GM18867 (cell line): ENCODE measurements at regions not wholly inside any gene's neighbourhood (a gene's known extent, or its start where the extent isn't known, plus 50 kb on each side); places are given as distances from the start of the nearest gene placed in this dataset.

Experiments
- ATAC-seq: cut with Tn5 transposase; IDR thresholded peaks from one replicate; pipeline ENCODE4 v1.9.1; 2021; ENCODE audit warnings: mild to moderate bottlenecking, moderate library complexity; ENCODE audit not compliant: unreplicated experiment

- no peak for ATAC-seq
Measured at GRCh38 chr5:116655431-116655830, 80.8 kb upstream of the SEMA6A start.

GRCh38 chr5:116654925-116655324, 80.3 kb upstream of the SEMA6A start:
- no peak for ATAC-seq

- no peak for ATAC-seq
Measured at GRCh38 chr5:116652903-116653302, 78.3 kb upstream of the SEMA6A start.

- ATAC-seq: peak; percentile 85
Measured at GRCh38 chr5:116652196-116652729, 77.6 kb upstream of the SEMA6A start.

GRCh38 chr5:116651653-116652052, 77.0 kb upstream of the SEMA6A start:
- ATAC-seq: no peak

GRCh38 chr5:116650964-116651363, 76.3 kb upstream of the SEMA6A start:
- ATAC-seq: peak; percentile 59

GRCh38 chr5:116650544-116650943, 75.9 kb upstream of the SEMA6A start:
- no peak for ATAC-seq

- ATAC-seq: no peak
Measured at GRCh38 chr5:116646611-116647289, 72.1 kb upstream of the SEMA6A start.

GRCh38 chr5:116645627-116646026, 71.0 kb upstream of the SEMA6A start:
- ATAC-seq: peak; percentile 71

GRCh38 chr5:116640236-116640635, 65.6 kb upstream of the SEMA6A start:
- no peak for ATAC-seq

- no peak for ATAC-seq
Measured at GRCh38 chr5:116637149-116637740, 62.6 kb upstream of the SEMA6A start.

- ATAC-seq: no peak
Measured at GRCh38 chr5:116632890-116633289, 58.3 kb upstream of the SEMA6A start.

- no peak for ATAC-seq
Measured at GRCh38 chr5:116631147-116631546, 56.5 kb upstream of the SEMA6A start.

- ATAC-seq: no peak
Measured at GRCh38 chr5:116629168-116629567, 54.5 kb upstream of the SEMA6A start.

- ATAC-seq: peak; percentile 86
Measured at GRCh38 chr5:116626945-116627679, 52.5 kb upstream of the SEMA6A start.

GRCh38 chr5:116626272-116626723, 51.7 kb upstream of the SEMA6A start:
- no peak for ATAC-seq
